H1 (cell line): ENCODE measurements at regions not wholly inside any gene's neighbourhood (a gene's known extent, or its start where the extent isn't known, plus 50 kb on each side); places are given as distances from the start of the nearest gene placed in this dataset.

Experiments used
- CTCF ChIA-PET: fragments of 300-600 bp; sonication (Branson Sonifier 250); formaldehyde crosslinking; loops from one replicate; lab custom pipeline; 2021; ENCODE audit not compliant: partially characterized antibody; lab: Charles Lee
- POLR2A ChIA-PET: fragments of 300-600 bp; sonication (Branson Sonifier 250); formaldehyde crosslinking; loops from one replicate; lab custom pipeline; 2021; ENCODE audit warnings: inconsistent platforms; ENCODE audit not compliant: partially characterized antibody; lab: Charles Lee
- DNase-seq, 2 experiments: peaks; one replicate each; pipeline versions ENCODE4 v3.0.0 to v3.0.0-alpha.2; 2010 to 2022; ENCODE audit warnings: low spot score in 2 of 2, low read depth in 1 of 2, mixed read lengths in 1 of 2
- FAIRE-seq: peaks from 2 replicates; lab custom pipeline; 2011; peaks lifted over from hg19 to GRCh38; lab: Jason Lieb, UNC
- H2AFZ ChIP-seq: 2 replicates; pipeline ENCODE4 v1.8.1; 2012; ENCODE audit warnings: low read length, inconsistent platforms
- H2AK5ac ChIP-seq: 2 replicates; pipeline ENCODE4 v1.6.1; 2013; ENCODE audit warnings: low read depth, low read length
- H2BK120ac ChIP-seq: replicated peaks from 2 replicates; pipeline ENCODE3; 2013; ENCODE audit warnings: low read depth, low read length, inconsistent platforms
- H2BK12ac ChIP-seq: 2 replicates; pipeline ENCODE4 v1.6.1; 2013; ENCODE audit warnings: low read depth, low read length
- H2BK15ac ChIP-seq: 2 replicates; pipeline ENCODE4 v1.6.1; 2013; ENCODE audit warnings: low read length
- H2BK20ac ChIP-seq: 2 replicates; pipeline ENCODE4 v1.6.1; 2013; ENCODE audit warnings: low read length
- H2BK5ac ChIP-seq: 2 replicates; pipeline ENCODE4 v1.6.1; 2013; ENCODE audit warnings: low read depth, low read length
- H3K14ac ChIP-seq: 2 replicates; pipeline ENCODE4 v1.6.1; 2013; ENCODE audit warnings: inconsistent platforms; ENCODE audit not compliant: insufficient read length
- H3K18ac ChIP-seq: 2 replicates; pipeline ENCODE4 v1.6.1; 2013; ENCODE audit warnings: low read length; ENCODE audit errors: extremely low read depth
- H3K23ac ChIP-seq: 2 replicates; pipeline ENCODE4 v1.6.1; 2013; ENCODE audit warnings: inconsistent platforms; ENCODE audit not compliant: insufficient read length
- H3K23me2 ChIP-seq: 2 replicates; pipeline ENCODE4 v1.6.1; 2013; ENCODE audit warnings: low read depth, low read length
- H3K27ac ChIP-seq: 2 replicates; pipeline ENCODE4 v1.6.1; 2011; ENCODE audit warnings: low read depth, low read length, inconsistent platforms
- H3K27me3 ChIP-seq, 4 experiments: replicated peaks in 1 of 4; 1 replicate in 1 of 4; 2 replicates in 3 of 4; pipeline versions ENCODE4 v1.6.1 to v1.8.1; 2011 to 2013; ENCODE audit warnings: low read length in 3 of 4, mild to moderate bottlenecking in 3 of 4, inconsistent platforms in 2 of 4, mixed read lengths in 2 of 4, moderate library complexity in 1 of 4; ENCODE audit not compliant: control insufficient read depth in 3 of 4, insufficient read depth in 3 of 4; ENCODE audit errors: extremely low read depth in 1 of 4
- H3K36me3 ChIP-seq, 4 experiments: 2 replicates each; pipeline versions ENCODE4 v1.6.1 to v1.8.1; 2011 to 2013; ENCODE audit warnings: mild to moderate bottlenecking in 4 of 4, low read length in 3 of 4, moderate library complexity in 2 of 4, control low read depth in 1 of 4, inconsistent platforms in 1 of 4; ENCODE audit not compliant: insufficient read depth in 4 of 4, control insufficient read depth in 2 of 4
- H3K4ac ChIP-seq: replicated peaks from 2 replicates; pipeline ENCODE3; 2013; ENCODE audit warnings: low read length, low read depth, mixed read lengths, inconsistent platforms; ENCODE audit not compliant: insufficient read length
- H3K4me1 ChIP-seq, 4 experiments: replicated peaks in 1 of 4; 1 replicate in 1 of 4; 2 replicates in 3 of 4; pipeline versions ENCODE4 v1.6.1 to v1.8.1; 2011 to 2013; ENCODE audit warnings: low read length in 3 of 4, inconsistent platforms in 2 of 4, mixed read lengths in 1 of 4; ENCODE audit not compliant: insufficient read depth in 4 of 4, control insufficient read depth in 3 of 4
- H3K4me2 ChIP-seq, 2 experiments: 2 replicates each; pipeline versions ENCODE4 v1.6.1 to v1.8.1; 2011 to 2013; ENCODE audit warnings: low read depth in 2 of 2, low read length in 2 of 2, control low read depth in 1 of 2, inconsistent platforms in 1 of 2, mild to moderate bottlenecking in 1 of 2; ENCODE audit not compliant: insufficient read depth in 1 of 2
- H3K4me3 ChIP-seq, 4 experiments: fragments of 200-600, 300-600 bp in 1 of 4; sonication (generic), shearing (Covaris generic), sonication (Bioruptor Twin) in 1 of 4; 2 replicates each; pipeline versions ENCODE4 v1.5.1 to v1.8.1; 2011 to 2016; ENCODE audit warnings: low read length in 4 of 4, low read depth in 3 of 4, control low read depth in 2 of 4, inconsistent platforms in 2 of 4, mild to moderate bottlenecking in 2 of 4, mixed read lengths in 1 of 4, moderate library complexity in 1 of 4; ENCODE audit not compliant: insufficient read depth in 2 of 4; ENCODE audit errors: extremely low read depth in 1 of 4
- H3K56ac ChIP-seq: replicated peaks from 2 replicates; pipeline ENCODE3; 2013; ENCODE audit warnings: low read depth, mild to moderate bottlenecking, mixed read lengths, low read length, inconsistent platforms; ENCODE audit not compliant: insufficient read length
- H3K79me1 ChIP-seq: 2 replicates; pipeline ENCODE4 v1.6.1; 2013; ENCODE audit warnings: low read depth, low read length, control low read depth
- H3K79me2 ChIP-seq, 2 experiments: 2 replicates each; pipeline versions ENCODE4 v1.6.1 to v1.8.1; 2012 to 2013; ENCODE audit warnings: low read length in 2 of 2, mild to moderate bottlenecking in 2 of 2, inconsistent platforms in 1 of 2; ENCODE audit not compliant: insufficient read depth in 2 of 2, control insufficient read depth in 1 of 2
- H3K9ac ChIP-seq, 4 experiments: replicated peaks in 1 of 4; 1 replicate in 1 of 4; 2 replicates in 3 of 4; pipeline versions ENCODE4 v1.6.1 to v1.8.1; 2011 to 2013; ENCODE audit warnings: low read depth in 3 of 4, low read length in 3 of 4, control low read depth in 2 of 4, mild to moderate bottlenecking in 2 of 4, moderate library complexity in 2 of 4, inconsistent platforms in 1 of 4; ENCODE audit errors: extremely low read depth in 1 of 4
- H3K9me3 ChIP-seq, 2 experiments: 2 replicates each; pipeline versions ENCODE4 v1.6.1 to v1.8.1; 2012 to 2013; ENCODE audit warnings: mild to moderate bottlenecking in 2 of 2, moderate library complexity in 2 of 2, control low read depth in 1 of 2, inconsistent platforms in 1 of 2, low read depth in 1 of 2, low read length in 1 of 2, mixed read lengths in 1 of 2; ENCODE audit not compliant: insufficient read depth in 2 of 2
- H4K20me1 ChIP-seq, 2 experiments: replicated peaks in 1 of 2; 2 replicates each; pipeline versions ENCODE3 to v1.8.1; 2011 to 2013; ENCODE audit warnings: inconsistent platforms in 2 of 2, low read length in 2 of 2, mild to moderate bottlenecking in 1 of 2; ENCODE audit not compliant: insufficient read depth in 2 of 2, control insufficient read depth in 1 of 2
- H4K5ac ChIP-seq: 2 replicates; pipeline ENCODE4 v1.6.1; 2013; ENCODE audit warnings: low read length, low read depth, mixed read lengths, inconsistent platforms; ENCODE audit not compliant: insufficient read length
- H4K8ac ChIP-seq: 2 replicates; pipeline ENCODE4 v1.8.0; 2013; ENCODE audit warnings: mild to moderate bottlenecking, moderate library complexity, low read length, inconsistent platforms; ENCODE audit not compliant: insufficient read depth; ENCODE audit errors: extremely low read depth
- H4K91ac ChIP-seq: replicated peaks from 2 replicates; pipeline ENCODE3; 2013; ENCODE audit warnings: low read length, mixed read lengths, inconsistent platforms; ENCODE audit not compliant: insufficient read length
- ATF2 ChIP-seq: IDR thresholded peaks from 2 replicates; pipeline ENCODE4 v1.6.1; 2012; ENCODE audit warnings: low read length, inconsistent platforms
- BRCA1 ChIP-seq: IDR thresholded peaks from 2 replicates; pipeline ENCODE4 v1.6.1; 2012; ENCODE audit warnings: low read depth, low read length, improper control_type of control experiment
- MAX ChIP-seq: IDR thresholded peaks from 2 replicates; pipeline ENCODE4 v1.6.1; 2012; ENCODE audit warnings: inconsistent platforms
- POU5F1 ChIP-seq: IDR thresholded peaks from 2 replicates; pipeline ENCODE4 v1.6.1; 2011; ENCODE audit warnings: low read depth, mild to moderate bottlenecking, low read length, moderate library complexity
- RXRA ChIP-seq: IDR thresholded peaks from 2 replicates; pipeline ENCODE4 v1.6.1; 2011; ENCODE audit warnings: low read depth, mild to moderate bottlenecking, low read length, moderate library complexity; ENCODE audit not compliant: insufficient read depth
- WGBS, 2 experiments: shearing (Covaris generic) in 1 of 2; methylation state at CpG; one replicate each; pipeline versions ENCODE4 v1.1.6 to v1.1.7; 2013 to 2015; ENCODE audit warnings: low lambda C conversion rate in 2 of 2, mixed read lengths in 2 of 2, inconsistent platforms in 1 of 2, low coverage in 1 of 2, missing lambda C conversion rate in 1 of 2; ENCODE audit not compliant: insufficient replicate concordance in 2 of 2, insufficient coverage in 1 of 2, insufficient read length in 1 of 2; ENCODE audit errors: extremely low coverage in 1 of 2, missing lambda C conversion rate in 1 of 2; 5-methylcytosine and 5-hydroxymethylcytosine counted together

GRCh38 chr3:188043891-188044290 is 110.1 kb upstream of the LPP start:
- no peak overlapping the region for H3K14ac ChIP-seq
- no peaks in the 10 kb centered on the region; a peak in 2 of 7 replicates for H3K4me1 ChIP-seq
- no peaks in the 10 kb centered on the region for H3K9me3 ChIP-seq
- no peak overlapping the region for H3K9ac ChIP-seq
- H3K23me2 ChIP-seq: no peaks in the 10 kb centered on the region
- no peak overlapping the region for H2AK5ac ChIP-seq
- POLR2A ChIA-PET: interaction anchor here (0.6 kb wide), 1 partner anchor 11 kb away, joined by 3 read pairs; no protein-coding TSS in a partner anchor
- no peak overlapping the region for H3K27ac ChIP-seq
- H2AFZ ChIP-seq: 0 out of 2 replicates have a peak overlapping the region, but pooled peaks have one; percentile 46
- no peaks in the 10 kb centered on the region for H4K20me1 ChIP-seq
- no peak overlapping the region for H3K4me3 ChIP-seq
- CTCF ChIA-PET: interaction anchor here (0.9 to 2.8 kb wide), 2 partner anchors 295 to 303 kb away, joined by 6 to 11 read pairs; no protein-coding TSS in a partner anchor
- no peak overlapping the region for H2BK120ac ChIP-seq
- H3K4ac ChIP-seq: no peak overlapping the region
- no peak for FAIRE-seq
- no peak overlapping the region for H3K18ac ChIP-seq
- peak overlapping the region; percentile 31; the same call in 1 of the 2 replicates for H4K8ac ChIP-seq
- no peak overlapping the region for H2BK20ac ChIP-seq
- no peak overlapping the region for H2BK12ac ChIP-seq
- H3K23ac ChIP-seq: no peak overlapping the region
- H3K56ac ChIP-seq: no peak overlapping the region
- no peak overlapping the region for H2BK15ac ChIP-seq
- no peak overlapping the region for H4K91ac ChIP-seq
- no peak overlapping the region for H4K5ac ChIP-seq
- H2BK5ac ChIP-seq: no peak overlapping the region
- DNase-seq: no peak
- H3K36me3 ChIP-seq: no peaks in the 10 kb centered on the region
- H3K79me2 ChIP-seq: no peaks in the 10 kb centered on the region
- 90% methylated on average over 2 of the region's 2 CpGs; no CpG with 5 or more reads in 1 of the 2 experiments for WGBS, 2 experiments
- no peak overlapping the region for H3K4me2 ChIP-seq
- no peaks in the 10 kb centered on the region for H3K79me1 ChIP-seq
- no peaks in the 10 kb centered on the region for H3K27me3 ChIP-seq
- TF ChIP-seq BRCA1 (no peak), POU5F1 (no peak), ATF2 (no peak), MAX (no peak), RXRA (no peak)
- TF ChIP-seq, all 59 proteins: peak for 0
